ENCODE measurements at regions not wholly inside any gene's neighbourhood (a gene's known extent, or its start where the extent isn't known, plus 50 kb on each side); places are given as distances from the start of the nearest gene placed in this dataset.

DNA sequence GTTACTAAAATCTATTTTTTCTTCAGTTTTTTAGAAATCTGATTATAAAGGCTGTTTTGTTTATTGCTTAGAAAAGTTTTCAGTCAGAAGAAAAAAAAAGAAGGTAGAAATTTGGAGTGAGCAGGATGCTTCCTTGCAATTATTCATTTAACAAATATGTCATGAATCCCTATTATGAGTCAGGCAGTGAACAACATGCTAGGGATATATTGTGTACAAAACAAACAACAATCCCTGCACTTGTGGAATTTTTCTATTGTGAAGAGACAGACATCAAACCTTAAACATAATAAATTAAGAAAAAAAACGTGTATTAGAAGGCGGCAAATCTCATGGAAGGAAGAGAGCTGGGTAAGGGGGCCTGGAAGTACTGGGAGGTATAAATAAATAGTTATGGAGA, 664.1 kb upstream of the CAMK1G start:
- Histone ChIP-seq H3K27me3 (no peaks in the 10 kb centered on the region), H3K36me3 (no peaks in the 10 kb centered on the region), H3K4me3 (no peak overlapping the region), H3K27ac (no peak overlapping the region), H3K4me1 (no peaks in the 10 kb centered on the region), H3K9me3 (no peaks in the 10 kb centered on the region)
- no peak for DNase-seq (ENCODE audit: extremely low spot score in 2 of 2)
- no peak for TF ChIP-seq POLR2A (IDR thresholded peaks at IDR 0.05)
- TF ChIP-seq, protein P1, sequence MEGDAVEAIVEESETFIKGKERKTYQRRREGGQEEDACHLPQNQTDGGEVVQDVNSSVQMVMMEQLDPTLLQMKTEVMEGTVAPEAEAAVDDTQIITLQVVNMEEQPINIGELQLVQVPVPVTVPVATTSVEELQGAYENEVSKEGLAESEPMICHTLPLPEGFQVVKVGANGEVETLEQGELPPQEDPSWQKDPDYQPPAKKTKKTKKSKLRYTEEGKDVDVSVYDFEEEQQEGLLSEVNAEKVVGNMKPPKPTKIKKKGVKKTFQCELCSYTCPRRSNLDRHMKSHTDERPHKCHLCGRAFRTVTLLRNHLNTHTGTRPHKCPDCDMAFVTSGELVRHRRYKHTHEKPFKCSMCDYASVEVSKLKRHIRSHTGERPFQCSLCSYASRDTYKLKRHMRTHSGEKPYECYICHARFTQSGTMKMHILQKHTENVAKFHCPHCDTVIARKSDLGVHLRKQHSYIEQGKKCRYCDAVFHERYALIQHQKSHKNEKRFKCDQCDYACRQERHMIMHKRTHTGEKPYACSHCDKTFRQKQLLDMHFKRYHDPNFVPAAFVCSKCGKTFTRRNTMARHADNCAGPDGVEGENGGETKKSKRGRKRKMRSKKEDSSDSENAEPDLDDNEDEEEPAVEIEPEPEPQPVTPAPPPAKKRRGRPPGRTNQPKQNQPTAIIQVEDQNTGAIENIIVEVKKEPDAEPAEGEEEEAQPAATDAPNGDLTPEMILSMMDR (IDR thresholded peaks at IDR 0.05), result no peak
- TF ChIP-seq POLR2AphosphoS5 (IDR thresholded peaks at IDR 0.05; ENCODE audit: insufficient read depth in 1 of 2, low read depth in 1 of 2), result no peak
- intact Hi-C loops (cut with DNase I), result no loop called here

DNA sequence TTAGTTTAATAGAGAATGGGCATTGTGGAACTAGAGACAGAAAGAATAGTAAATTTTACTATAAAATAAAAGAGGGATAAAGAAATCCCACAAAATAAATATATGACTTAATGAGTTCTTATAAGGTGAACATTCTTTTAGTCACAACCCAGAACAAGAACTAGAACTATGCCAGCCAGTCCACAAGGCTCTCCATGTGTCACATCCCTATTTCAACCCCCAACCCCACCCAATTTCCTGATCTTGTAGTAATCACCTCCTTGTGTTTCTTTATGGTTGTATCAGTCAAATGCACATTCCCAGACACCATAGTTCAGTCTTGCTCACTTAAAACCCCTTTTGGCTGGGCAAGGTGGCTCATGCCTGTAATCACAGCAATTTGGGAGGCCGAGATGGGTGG, 662.3 kb upstream of the CAMK1G start:
- TF ChIP-seq POLR2A (IDR thresholded peaks at IDR 0.05), result no peak
- TF ChIP-seq POLR2AphosphoS5 (IDR thresholded peaks at IDR 0.05; ENCODE audit: insufficient read depth in 1 of 2, low read depth in 1 of 2), result no peak
- TF ChIP-seq, protein P1 (IDR thresholded peaks at IDR 0.05), result no peak
- Histone ChIP-seq H3K9me3 (no peaks in the 10 kb centered on the region), H3K36me3 (no peaks in the 10 kb centered on the region), H3K27me3 (no peaks in the 10 kb centered on the region), H3K4me3 (no peak overlapping the region), H3K27ac (no peak overlapping the region), H3K4me1 (no peaks in the 10 kb centered on the region)
- intact Hi-C loops (cut with DNase I), result no loop called here
- no peak for DNase-seq (ENCODE audit: extremely low spot score in 2 of 2)

DNA sequence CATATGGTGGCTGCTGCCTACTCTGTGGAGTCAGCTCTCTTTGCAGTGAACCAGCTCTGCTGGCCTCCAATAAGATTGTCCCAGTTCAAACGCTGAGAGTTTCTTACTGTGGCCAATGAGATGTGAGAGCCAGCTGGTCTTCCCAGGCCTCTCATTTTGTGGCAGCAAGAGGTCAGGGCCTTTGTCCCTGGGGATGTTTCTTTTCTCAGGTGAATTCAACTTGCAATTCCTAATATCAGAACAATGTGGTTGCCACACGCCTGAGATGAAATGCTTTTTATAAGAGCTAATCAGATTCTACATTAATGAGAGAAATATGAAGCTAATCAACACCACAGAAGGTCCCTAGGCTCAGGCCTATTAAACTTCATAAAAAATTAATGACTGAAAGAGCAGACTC, 660.1 kb upstream of the CAMK1G start:
- Histone ChIP-seq H3K4me1 (no peaks in the 10 kb centered on the region), H3K9me3 (no peaks in the 10 kb centered on the region), H3K27ac (no peak overlapping the region), H3K27me3 (no peaks in the 10 kb centered on the region), H3K36me3 (no peaks in the 10 kb centered on the region), H3K4me3 (no peak overlapping the region)
- intact Hi-C loops (cut with DNase I), result no loop called here
- no peak for TF ChIP-seq POLR2A (IDR thresholded peaks at IDR 0.05)
- TF ChIP-seq POLR2AphosphoS5 (IDR thresholded peaks at IDR 0.05; ENCODE audit: insufficient read depth in 1 of 2, low read depth in 1 of 2), result no peak
- TF ChIP-seq, protein P1 (IDR thresholded peaks at IDR 0.05), result no peak
- no peak for DNase-seq (ENCODE audit: extremely low spot score in 2 of 2)

DNA sequence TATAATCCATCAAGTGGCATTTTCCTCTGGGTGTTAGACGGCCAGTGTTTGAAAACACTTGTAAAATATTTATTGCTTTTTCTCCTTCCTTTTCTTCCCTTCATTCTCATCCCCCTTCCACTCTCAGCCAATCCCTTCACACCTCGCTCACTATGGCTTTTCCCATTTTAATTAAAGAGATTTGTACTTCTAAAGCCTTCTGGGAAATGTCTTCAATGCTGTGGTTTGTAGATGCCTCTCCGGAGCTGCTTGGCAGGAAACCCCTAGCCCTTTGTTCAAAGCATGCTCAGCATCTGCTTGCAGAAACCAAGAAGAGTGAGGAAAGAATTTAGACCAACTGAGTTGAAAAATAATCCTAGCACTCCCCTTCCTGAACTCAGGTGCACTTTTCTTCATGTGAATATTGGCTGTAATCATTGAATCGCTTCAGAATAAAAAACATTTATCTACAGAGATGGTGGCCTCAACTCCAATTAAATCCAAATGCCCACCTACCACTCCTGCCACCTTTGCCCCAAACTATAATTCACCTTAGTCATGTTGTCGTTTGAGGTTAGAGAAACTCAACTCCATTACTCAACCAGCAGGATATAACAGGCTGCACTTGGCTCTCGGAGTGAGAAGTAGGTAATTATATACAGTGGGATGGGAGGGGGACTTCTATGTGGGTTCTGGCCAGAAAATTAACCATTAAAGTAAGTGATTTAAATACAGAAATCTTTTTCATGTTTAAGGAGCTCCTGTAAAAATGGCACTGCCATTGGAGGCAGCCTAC, 659.4 kb upstream of the CAMK1G start:
- no peaks in the 10 kb centered on the region for H3K4me1 ChIP-seq
- intact Hi-C loops (cut with DNase I), result no loop called here
- H3K9me3 ChIP-seq, result no peaks in the 10 kb centered on the region
- DNase-seq (ENCODE audit: extremely low spot score in 2 of 2), result no peak
- no peak overlapping the region for H3K27ac ChIP-seq
- TF ChIP-seq POLR2A (IDR thresholded peaks at IDR 0.05), result no peak
- TF ChIP-seq POLR2AphosphoS5 (IDR thresholded peaks at IDR 0.05; ENCODE audit: insufficient read depth in 1 of 2, low read depth in 1 of 2), result no peak
- TF ChIP-seq, protein P1 (IDR thresholded peaks at IDR 0.05), result no peak
- H3K27me3 ChIP-seq, result no peaks in the 10 kb centered on the region
- no peak overlapping the region for H3K4me3 ChIP-seq
- no peaks in the 10 kb centered on the region for H3K36me3 ChIP-seq

DNA sequence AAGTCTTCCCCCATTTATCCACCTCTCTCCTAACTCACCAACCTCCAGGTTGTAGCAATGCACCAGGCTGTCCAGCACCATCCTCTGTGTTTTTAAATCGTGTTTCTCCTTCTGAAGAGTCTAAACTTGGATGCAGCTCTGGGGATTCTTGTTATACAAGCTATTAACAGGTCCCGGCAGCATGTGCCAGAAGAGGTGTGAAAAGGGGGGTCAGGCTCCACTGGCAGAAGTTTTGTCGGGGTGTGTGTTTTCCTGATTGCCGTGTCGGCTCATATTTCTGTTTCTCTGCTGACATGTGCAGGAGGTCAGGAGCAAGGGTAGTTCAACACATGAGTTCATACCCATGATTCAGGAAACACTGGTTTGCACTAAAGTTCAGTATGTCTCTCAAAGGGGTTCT, 658.6 kb upstream of the CAMK1G start:
- H3K4me3 ChIP-seq, result no peak overlapping the region
- no peak overlapping the region for H3K27ac ChIP-seq
- intact Hi-C loops (cut with DNase I), result no loop called here
- DNase-seq (ENCODE audit: extremely low spot score in 2 of 2), result no peak
- peaks cover 4% of the 10 kb centered on the region for H3K4me1 ChIP-seq
- H3K9me3 ChIP-seq, result no peaks in the 10 kb centered on the region
- TF ChIP-seq, protein P1 (IDR thresholded peaks at IDR 0.05), result no peak
- TF ChIP-seq POLR2A (IDR thresholded peaks at IDR 0.05), result no peak
- no peaks in the 10 kb centered on the region for H3K36me3 ChIP-seq
- no peaks in the 10 kb centered on the region for H3K27me3 ChIP-seq
